ENCODE measurements at regions not wholly inside any gene's neighbourhood (a gene's known extent, or its start where the extent isn't known, plus 50 kb on each side); places are given as distances from the start of the nearest gene placed in this dataset.

DNA sequence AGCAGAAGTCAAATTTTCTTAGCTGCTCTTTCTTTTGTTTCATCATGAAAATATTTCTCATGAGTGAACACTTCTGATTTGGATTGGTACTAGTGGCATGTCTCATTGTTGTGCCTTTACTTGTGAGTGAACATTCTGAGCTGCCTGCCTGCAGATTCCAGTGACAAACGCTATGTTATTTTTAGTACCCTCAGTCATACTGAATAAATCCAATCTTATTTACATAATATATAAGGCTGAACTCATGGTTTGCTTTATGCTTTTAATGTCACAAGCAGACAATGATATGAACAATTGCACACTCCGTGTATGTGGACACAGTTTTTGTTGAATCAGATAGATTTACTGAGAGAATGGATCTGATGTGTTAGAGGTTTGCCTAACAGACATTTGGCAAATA, 67.8 kb downstream of the ACTBL2 start:
- ATAC-seq (ENCODE audit: low read depth in 2 of 2): no peak
- Histone ChIP-seq H3K4me1 (ENCODE audit: control insufficient read depth, insufficient read depth, low read length, poor library complexity, severe bottlenecking) (no peaks in the 10 kb centered on the region), H3K27ac (ENCODE audit: insufficient read depth, low read length, poor library complexity, severe bottlenecking) (no peak overlapping the region), H3K4me3 (ENCODE audit: low read depth, low read length) (no peak overlapping the region), H3K36me3 (ENCODE audit: control insufficient read depth, insufficient read depth, low read length) (no peaks in the 10 kb centered on the region), H3K27me3 (ENCODE audit: control insufficient read depth, insufficient read depth, low read length) (peaks cover 9% of the 10 kb centered on the region), H3K9me3 (ENCODE audit: control insufficient read depth in 2 of 2, low read length in 2 of 2) (no peaks in the 10 kb centered on the region)
- DNase-seq: no peak
- Mint-ChIP-seq H3K4me3 (no peak overlapping the region), H3K27me3 (peaks cover 6% of the 10 kb centered on the region), H3K36me3 (no peaks in the 10 kb centered on the region), H3K27ac (no peak overlapping the region), H3K4me1 (no peaks in the 10 kb centered on the region), H3K9me3 (peaks cover 0 to 1% (median 0%) of the 10 kb centered on the region in 7 donors)

DNA sequence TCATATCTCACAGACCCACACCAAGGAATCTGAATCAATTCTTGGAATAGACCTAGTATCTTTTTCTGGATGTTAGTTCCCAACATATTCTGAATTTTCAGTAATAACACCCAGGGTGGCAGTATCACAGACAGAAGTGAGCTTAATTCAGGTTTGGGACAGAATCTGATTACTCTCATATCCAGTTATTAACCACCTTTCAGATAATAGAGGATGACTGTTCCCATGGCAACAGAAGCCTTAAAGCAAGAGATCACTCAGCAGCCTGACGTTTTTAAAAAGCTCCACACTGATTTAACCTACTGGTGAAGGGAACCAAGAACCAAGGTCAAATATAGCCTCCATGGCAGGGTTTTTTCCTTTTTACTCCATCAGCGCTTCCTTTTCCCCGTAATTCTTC, 68.4 kb downstream of the ACTBL2 start:
- Histone ChIP-seq H3K36me3 (ENCODE audit: control insufficient read depth, insufficient read depth, low read length) (no peaks in the 10 kb centered on the region), H3K27ac (ENCODE audit: insufficient read depth, low read length, poor library complexity, severe bottlenecking) (no peak overlapping the region), H3K9me3 (ENCODE audit: control insufficient read depth in 2 of 2, low read length in 2 of 2) (no peaks in the 10 kb centered on the region), H3K4me1 (ENCODE audit: control insufficient read depth, insufficient read depth, low read length, poor library complexity, severe bottlenecking) (no peaks in the 10 kb centered on the region), H3K27me3 (ENCODE audit: control insufficient read depth, insufficient read depth, low read length) (peaks cover 9% of the 10 kb centered on the region), H3K4me3 (ENCODE audit: low read depth, low read length) (no peak overlapping the region)
- Mint-ChIP-seq H3K27ac (no peak overlapping the region), H3K27me3 (no peaks in the 10 kb centered on the region), H3K4me1 (no peaks in the 10 kb centered on the region), H3K4me3 (no peak overlapping the region), H3K9me3 (peaks cover 0 to 1% (median 0%) of the 10 kb centered on the region in 7 donors), H3K36me3 (no peaks in the 10 kb centered on the region)
- DNase-seq: no peak
- no peak for ATAC-seq (ENCODE audit: low read depth in 2 of 2)

DNA sequence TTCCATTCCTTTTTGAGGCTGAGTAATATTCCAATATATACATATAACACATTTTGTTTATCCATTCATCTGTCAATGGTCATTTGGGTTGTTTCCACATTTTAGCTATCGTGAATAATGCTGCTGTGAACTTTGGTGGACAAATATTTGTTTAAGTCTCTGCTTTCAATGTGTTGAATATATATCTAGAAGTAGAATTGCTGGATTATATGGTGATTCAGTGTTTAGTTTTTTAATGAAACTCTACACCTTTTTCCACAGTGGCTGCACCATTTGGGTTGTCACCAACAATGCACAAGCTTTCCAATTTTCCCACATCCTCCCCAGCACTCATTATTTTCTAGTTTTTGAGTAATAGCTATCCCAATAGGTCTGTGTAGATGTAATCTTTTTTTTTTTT, 69.5 kb downstream of the ACTBL2 start:
- peaks cover 0 to 1% (median 0%) of the 10 kb centered on the region in 7 donors for H3K9me3 Mint-ChIP-seq
- no peaks in the 10 kb centered on the region for H3K9me3 ChIP-seq (ENCODE audit: control insufficient read depth in 2 of 2, low read length in 2 of 2)
- no peak overlapping the region for H3K27ac ChIP-seq (ENCODE audit: insufficient read depth, low read length, poor library complexity, severe bottlenecking)
- H3K27me3 Mint-ChIP-seq: no peaks in the 10 kb centered on the region
- DNase-seq (no peak), ATAC-seq (ENCODE audit: low read depth in 2 of 2) (no peak)
- no peaks in the 10 kb centered on the region for H3K4me1 ChIP-seq (ENCODE audit: control insufficient read depth, insufficient read depth, low read length, poor library complexity, severe bottlenecking)
- H3K36me3 Mint-ChIP-seq: no peaks in the 10 kb centered on the region
- H3K4me3 ChIP-seq (ENCODE audit: low read depth, low read length): no peak overlapping the region
- peaks cover 9% of the 10 kb centered on the region for H3K27me3 ChIP-seq (ENCODE audit: control insufficient read depth, insufficient read depth, low read length)
- H3K36me3 ChIP-seq (ENCODE audit: control insufficient read depth, insufficient read depth, low read length): no peaks in the 10 kb centered on the region
- H3K27ac Mint-ChIP-seq: no peak overlapping the region
- no peaks in the 10 kb centered on the region for H3K4me1 Mint-ChIP-seq
- H3K4me3 Mint-ChIP-seq: no peak overlapping the region

DNA sequence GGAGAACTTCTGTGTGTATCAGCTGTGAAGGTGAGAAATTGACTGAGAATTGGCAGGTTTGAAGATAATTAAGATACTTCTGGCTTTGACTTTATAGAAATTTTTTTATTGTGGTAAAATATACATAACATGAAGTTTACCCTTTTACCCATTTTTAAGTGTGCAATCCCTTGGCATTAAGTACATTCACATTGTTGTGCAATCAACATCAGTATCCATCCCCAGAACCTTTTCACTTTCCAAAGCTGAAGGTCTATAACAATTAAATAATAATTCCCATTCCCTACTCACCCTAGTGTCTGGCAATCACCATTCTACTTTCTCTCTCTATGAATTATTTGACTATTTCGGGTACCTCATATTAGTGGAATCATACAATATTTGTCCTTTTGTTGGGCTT, 69.9 kb downstream of the ACTBL2 start:
- H3K4me3 ChIP-seq (ENCODE audit: low read depth, low read length): no peak overlapping the region
- H3K27ac ChIP-seq (ENCODE audit: insufficient read depth, low read length, poor library complexity, severe bottlenecking): no peak overlapping the region
- ATAC-seq (ENCODE audit: low read depth in 2 of 2) (no peak), DNase-seq (no peak)
- H3K27me3 Mint-ChIP-seq: no peaks in the 10 kb centered on the region
- H3K4me1 Mint-ChIP-seq: no peaks in the 10 kb centered on the region
- no peak overlapping the region for H3K27ac Mint-ChIP-seq
- H3K36me3 Mint-ChIP-seq: no peaks in the 10 kb centered on the region
- peaks cover 0 to 1% (median 0%) of the 10 kb centered on the region in 7 donors for H3K9me3 Mint-ChIP-seq
- H3K36me3 ChIP-seq (ENCODE audit: control insufficient read depth, insufficient read depth, low read length): no peaks in the 10 kb centered on the region
- no peaks in the 10 kb centered on the region for H3K4me1 ChIP-seq (ENCODE audit: control insufficient read depth, insufficient read depth, low read length, poor library complexity, severe bottlenecking)
- H3K9me3 ChIP-seq (ENCODE audit: control insufficient read depth in 2 of 2, low read length in 2 of 2): no peaks in the 10 kb centered on the region
- no peak overlapping the region for H3K4me3 Mint-ChIP-seq
- peaks cover 6% of the 10 kb centered on the region for H3K27me3 ChIP-seq (ENCODE audit: control insufficient read depth, insufficient read depth, low read length)

DNA sequence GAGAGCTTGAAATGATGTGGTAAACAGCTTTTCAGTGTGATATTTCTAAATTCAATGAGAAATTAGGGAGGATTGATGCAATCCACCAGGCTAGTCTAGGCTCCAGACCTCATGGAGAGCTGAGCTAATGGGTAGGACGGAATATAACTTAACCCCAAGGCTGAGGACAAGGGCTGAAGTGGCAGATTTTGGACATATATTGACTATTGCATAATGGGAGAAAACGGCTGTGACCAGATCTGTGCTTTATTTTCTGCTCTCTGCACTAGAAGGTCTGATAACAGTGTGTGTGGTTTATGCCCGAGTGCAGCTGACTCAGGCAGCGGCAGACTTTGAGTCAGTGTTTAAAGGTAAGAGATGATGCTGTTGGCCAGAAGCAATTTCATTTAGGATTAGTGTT, 70.6 kb downstream of the ACTBL2 start:
- Mint-ChIP-seq H3K9me3 (peaks cover 0 to 1% (median 0%) of the 10 kb centered on the region in 7 donors), H3K36me3 (no peaks in the 10 kb centered on the region), H3K4me1 (no peaks in the 10 kb centered on the region), H3K4me3 (no peak overlapping the region), H3K27ac (no peak overlapping the region), H3K27me3 (no peaks in the 10 kb centered on the region)
- no peak for DNase-seq
- no peaks in the 10 kb centered on the region for H3K9me3 ChIP-seq (ENCODE audit: control insufficient read depth in 2 of 2, low read length in 2 of 2)
- H3K27me3 ChIP-seq (ENCODE audit: control insufficient read depth, insufficient read depth, low read length): peaks cover 2% of the 10 kb centered on the region
- no peaks in the 10 kb centered on the region for H3K4me1 ChIP-seq (ENCODE audit: control insufficient read depth, insufficient read depth, low read length, poor library complexity, severe bottlenecking)
- no peaks in the 10 kb centered on the region for H3K36me3 ChIP-seq (ENCODE audit: control insufficient read depth, insufficient read depth, low read length)
- H3K27ac ChIP-seq (ENCODE audit: insufficient read depth, low read length, poor library complexity, severe bottlenecking): no peak overlapping the region
- H3K4me3 ChIP-seq (ENCODE audit: low read depth, low read length): no peak overlapping the region
- ATAC-seq (ENCODE audit: low read depth in 2 of 2): no peak

DNA sequence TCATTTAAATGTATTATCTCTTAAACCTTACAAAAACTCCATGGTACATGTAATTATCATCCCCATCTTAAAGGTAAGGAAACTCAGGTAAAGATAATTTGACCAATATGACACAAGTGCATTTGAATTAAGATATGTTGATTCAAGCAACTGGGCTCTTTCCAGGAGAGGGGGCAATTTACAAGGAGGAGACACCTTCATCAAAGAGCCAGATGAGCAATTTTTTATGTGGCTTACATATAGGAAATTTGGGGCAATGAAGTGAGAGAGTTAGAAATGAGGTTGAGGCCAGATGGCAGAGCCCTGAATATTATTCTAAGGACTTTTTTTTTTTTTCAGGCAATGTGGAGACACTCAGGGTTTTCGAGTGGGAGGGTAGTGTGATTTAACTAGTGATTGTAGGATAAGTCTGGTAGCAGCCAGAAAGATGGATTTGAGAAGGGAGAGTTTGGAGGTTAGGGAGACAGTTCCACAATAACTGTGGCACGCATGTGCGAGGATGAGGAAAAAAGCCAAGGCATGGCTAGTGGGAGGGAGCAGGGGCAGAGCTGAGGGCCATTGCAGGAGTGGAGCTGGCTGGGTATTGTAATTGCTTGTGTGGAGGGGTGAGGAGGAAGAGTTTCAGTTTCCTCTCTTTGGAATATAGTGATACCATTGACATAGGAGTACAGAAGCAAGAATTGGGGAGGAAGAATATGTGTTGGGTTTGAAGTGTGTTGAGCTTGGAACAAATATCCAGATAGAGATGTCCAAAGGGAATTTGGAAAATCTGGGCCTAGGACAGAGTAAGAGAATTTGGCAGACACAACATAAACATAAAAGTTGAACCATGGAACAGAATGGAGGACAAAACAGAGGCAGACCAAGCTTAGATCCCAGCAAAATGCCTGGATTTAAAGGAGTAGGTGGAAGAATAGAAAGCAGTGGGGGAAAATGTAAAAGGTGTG, 72.0 kb downstream of the ACTBL2 start:
- no peak for DNase-seq

DNA sequence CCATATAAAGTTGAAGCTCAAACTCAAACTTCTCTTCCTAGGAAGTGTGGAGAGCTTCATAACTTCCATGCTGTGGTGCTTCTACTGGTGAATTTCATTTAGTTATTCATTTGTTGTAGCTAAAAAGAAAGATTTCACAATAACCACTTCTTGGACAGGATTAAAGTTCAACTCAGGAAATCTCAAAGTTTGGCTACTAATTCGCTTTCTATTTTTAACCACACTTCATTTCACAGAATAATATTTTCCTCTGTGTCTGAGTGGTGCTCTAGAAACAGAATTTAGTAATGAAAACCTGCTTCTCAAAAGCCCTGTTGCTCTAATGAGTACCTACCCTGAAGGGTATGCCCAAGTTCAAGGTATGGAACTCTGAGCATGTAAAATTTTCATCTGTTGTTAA, 73.9 kb downstream of the ACTBL2 start:
- H3K4me3 Mint-ChIP-seq: no peak overlapping the region
- no peaks in the 10 kb centered on the region for H3K9me3 Mint-ChIP-seq

More for the DNA sequence above, 72.0 kb downstream of the ACTBL2 start:
- Mint-ChIP-seq H3K27me3 (no peaks in the 10 kb centered on the region), H3K4me1 (no peaks in the 10 kb centered on the region), H3K27ac (no peak overlapping the region), H3K4me3 (no peak overlapping the region), H3K9me3 (no peaks in the 10 kb centered on the region), H3K36me3 (no peaks in the 10 kb centered on the region)
- Histone ChIP-seq H3K4me3 (ENCODE audit: low read depth, low read length) (no peak overlapping the region), H3K27me3 (ENCODE audit: control insufficient read depth, insufficient read depth, low read length) (peaks cover 2% of the 10 kb centered on the region), H3K9me3 (ENCODE audit: control insufficient read depth in 2 of 2, low read length in 2 of 2) (no peaks in the 10 kb centered on the region), H3K27ac (ENCODE audit: insufficient read depth, low read length, poor library complexity, severe bottlenecking) (no peak overlapping the region), H3K4me1 (ENCODE audit: control insufficient read depth, insufficient read depth, low read length, poor library complexity, severe bottlenecking) (no peaks in the 10 kb centered on the region), H3K36me3 (ENCODE audit: control insufficient read depth, insufficient read depth, low read length) (no peaks in the 10 kb centered on the region)
- no peak for ATAC-seq (ENCODE audit: low read depth in 2 of 2)

DNA sequence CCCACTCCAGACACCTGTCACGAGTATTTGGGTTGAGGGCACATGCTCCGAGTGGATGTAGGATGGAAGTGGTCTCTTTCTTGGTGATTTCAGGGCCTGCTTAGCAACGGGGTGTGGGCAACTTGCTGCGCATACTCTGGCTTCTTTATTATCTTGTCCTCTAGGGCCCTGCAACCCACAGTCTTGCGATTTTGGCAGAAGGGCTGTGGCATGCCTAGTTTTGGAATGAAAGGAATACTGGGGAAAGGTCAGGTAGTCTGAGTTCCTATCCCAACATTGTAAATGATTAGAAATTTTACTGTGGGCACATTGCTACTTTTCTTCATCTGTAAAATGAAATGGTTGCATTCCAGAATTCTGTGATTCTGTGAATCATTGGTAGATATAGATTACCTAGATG, 74.3 kb downstream of the ACTBL2 start:
- Mint-ChIP-seq H3K9me3 (peaks cover 0 to 1% (median 0%) of the 10 kb centered on the region in 7 donors), H3K27me3 (peaks cover 6% of the 10 kb centered on the region), H3K4me1 (no peaks in the 10 kb centered on the region), H3K27ac (no peak overlapping the region), H3K36me3 (no peaks in the 10 kb centered on the region), H3K4me3 (no peak overlapping the region)
- Histone ChIP-seq H3K4me1 (ENCODE audit: control insufficient read depth, insufficient read depth, low read length, poor library complexity, severe bottlenecking) (no peaks in the 10 kb centered on the region), H3K4me3 (ENCODE audit: low read depth, low read length) (no peak overlapping the region), H3K9me3 (ENCODE audit: control insufficient read depth in 2 of 2, low read length in 2 of 2) (no peaks in the 10 kb centered on the region), H3K27me3 (ENCODE audit: control insufficient read depth, insufficient read depth, low read length) (peaks cover 4% of the 10 kb centered on the region), H3K27ac (ENCODE audit: insufficient read depth, low read length, poor library complexity, severe bottlenecking) (no peak overlapping the region), H3K36me3 (ENCODE audit: control insufficient read depth, insufficient read depth, low read length) (no peaks in the 10 kb centered on the region)
- DNase-seq (no peak), ATAC-seq (ENCODE audit: low read depth in 2 of 2) (no peak)

More for the DNA sequence above, 73.9 kb downstream of the ACTBL2 start:
- Mint-ChIP-seq H3K36me3 (no peaks in the 10 kb centered on the region), H3K4me1 (no peaks in the 10 kb centered on the region), H3K27me3 (peaks cover 2% of the 10 kb centered on the region), H3K27ac (no peak overlapping the region)
- H3K36me3 ChIP-seq (ENCODE audit: control insufficient read depth, insufficient read depth, low read length): no peaks in the 10 kb centered on the region
- no peak overlapping the region for H3K27ac ChIP-seq (ENCODE audit: insufficient read depth, low read length, poor library complexity, severe bottlenecking)
- no peak for ATAC-seq (ENCODE audit: low read depth in 2 of 2)
- no peaks in the 10 kb centered on the region for H3K4me1 ChIP-seq (ENCODE audit: control insufficient read depth, insufficient read depth, low read length, poor library complexity, severe bottlenecking)
- no peak for DNase-seq
- H3K27me3 ChIP-seq (ENCODE audit: control insufficient read depth, insufficient read depth, low read length): peaks cover 2% of the 10 kb centered on the region
- H3K4me3 ChIP-seq (ENCODE audit: low read depth, low read length): no peak overlapping the region
- H3K9me3 ChIP-seq (ENCODE audit: control insufficient read depth in 2 of 2, low read length in 2 of 2): no peaks in the 10 kb centered on the region

Data from CD4-positive, CD25-positive, alpha-beta regulatory T cell (primary cell).